GM12878 (cell line): ENCODE measurements at regions not wholly inside any gene's neighbourhood (a gene's known extent, or its start where the extent isn't known, plus 50 kb on each side); places are given as distances from the start of the nearest gene placed in this dataset.

Experiments
- ATAC-seq: fragments of 200-7000 bp; cut with Tn5 transposase; 3 replicates; pipeline ENCODE4 v1.9.1; 2020; ENCODE audit warnings: mild to moderate bottlenecking, moderate library complexity
- BruUV-seq: library from RNA; stranded (reverse); fragments of 400-500 nt; replicated peaks from 2 replicates; lab custom pipeline; 2021; lab: Mats Ljungman, UMichigan
- CTCF ChIA-PET: fragments of 300-600 bp; sonication (Branson Sonifier 250); formaldehyde crosslinking; extraction: SDS; loops from one replicate; lab custom pipeline; 2021; ENCODE audit warnings: inconsistent platforms; lab: Yijun Ruan, JAX
- POLR2A ChIA-PET: fragments of 350-600 bp; formaldehyde crosslinking; extraction: SDS; loops from one replicate; lab custom pipeline; 2021; ENCODE audit warnings: inconsistent platforms; lab: Charles Lee
- RAD21 ChIA-PET: fragments of 300-600 bp; sonication (Branson Sonifier 250); formaldehyde crosslinking; loops from one replicate; lab custom pipeline; 2023; ENCODE audit warnings: antibody characterized with exemption; ENCODE audit not compliant: unreplicated experiment; lab: Charles Lee
- SMC1A ChIA-PET: fragments of 300-600 bp; sonication (Branson Sonifier 250); formaldehyde crosslinking; loops from one replicate; lab custom pipeline; 2023; ENCODE audit not compliant: unreplicated experiment, uncharacterized antibody; lab: Charles Lee
- DNase-seq: peaks from one replicate; pipeline ENCODE4 v3.0.0-alpha.2; 2011; ENCODE audit warnings: low read depth, low spot score
- FAIRE-seq: peaks from 3 replicates; lab custom pipeline; 2011; peaks lifted over from hg19 to GRCh38; lab: Jason Lieb, UNC
- H2AFZ ChIP-seq: 2 replicates; pipeline ENCODE4 v1.6.0; 2011; ENCODE audit warnings: low read depth, low read length, control low read depth; ENCODE audit not compliant: control insufficient read depth
- H3K27ac ChIP-seq: 2 replicates; pipeline ENCODE4 v1.5.1; 2011; ENCODE audit warnings: control low read depth; ENCODE audit not compliant: control insufficient read depth, insufficient read depth
- H3K27me3 ChIP-seq, 2 experiments: replicated peaks in 1 of 2; 2 replicates each; pipeline versions ENCODE4 v1.6.0 to v1.6.1; 2011; ENCODE audit warnings: low read length in 1 of 2; ENCODE audit not compliant: control insufficient read depth in 2 of 2, insufficient read depth in 2 of 2
- H3K36me3 ChIP-seq, 2 experiments: 2 replicates each; pipeline ENCODE4 v1.5.1; 2011; ENCODE audit warnings: low read length in 1 of 2; ENCODE audit not compliant: control insufficient read depth in 2 of 2, insufficient read depth in 2 of 2
- H3K4me1 ChIP-seq: 2 replicates; pipeline ENCODE4 v1.6.1; 2011; ENCODE audit warnings: mild to moderate bottlenecking, low read length, moderate library complexity, mixed read lengths; ENCODE audit not compliant: control insufficient read depth, insufficient read depth
- H3K4me2 ChIP-seq: 2 replicates; pipeline ENCODE4 v1.6.0; 2011; ENCODE audit warnings: control low read depth; ENCODE audit not compliant: control insufficient read depth, insufficient read depth
- H3K4me3 ChIP-seq: fragments of 200-600 bp; sonication (generic); 2 replicates; pipeline ENCODE4 v1.5.1; 2016
- H3K79me2 ChIP-seq: 2 replicates; pipeline ENCODE4 v1.6.0; 2011; ENCODE audit warnings: low read length; ENCODE audit not compliant: control insufficient read depth, insufficient read depth
- H3K9ac ChIP-seq: 2 replicates; pipeline ENCODE4 v1.8.0; 2011; ENCODE audit warnings: low read length, control low read depth, mixed read lengths; ENCODE audit not compliant: control insufficient read depth, insufficient read depth
- H3K9me3 ChIP-seq: replicated peaks from 3 replicates; pipeline ENCODE4 v1.5.1; 2011; ENCODE audit warnings: mild to moderate bottlenecking, low read length; ENCODE audit not compliant: control insufficient read depth, insufficient read depth
- H4K20me1 ChIP-seq: 2 replicates; pipeline ENCODE4 v1.6.0; 2011; ENCODE audit not compliant: control insufficient read depth, insufficient read depth
- ATF7 ChIP-seq: fragments of 450-650 bp; IDR thresholded peaks from 2 replicates; pipeline ENCODE4 v1.6.1; 2016; ENCODE audit warnings: low read depth, mild to moderate bottlenecking
- KAT2A ChIP-seq: conservative IDR thresholded peaks from 2 replicates; pipeline ENCODE4 v1.6.1; 2011; ENCODE audit warnings: low read depth, low read length; ENCODE audit not compliant: control insufficient read depth
- LARP7 ChIP-seq: fragments of 450-650 bp; IDR thresholded peaks from 2 replicates; pipeline ENCODE4 v1.6.1; 2017; ENCODE audit warnings: mild to moderate bottlenecking
- MEF2A ChIP-seq: IDR thresholded peaks from 2 replicates; pipeline ENCODE4 v1.6.1; 2011; ENCODE audit warnings: low read depth, mild to moderate bottlenecking, low read length, moderate library complexity; ENCODE audit not compliant: insufficient read depth
- NBN ChIP-seq: fragments of 450-650 bp; IDR thresholded peaks from 2 replicates; pipeline ENCODE4 v1.6.1; 2016
- RAD21 ChIP-seq: IDR thresholded peaks from 2 replicates; pipeline ENCODE4 v1.6.1; 2011; ENCODE audit warnings: mild to moderate bottlenecking, low read depth, low read length, moderate library complexity; ENCODE audit not compliant: insufficient read depth
- SMAD5 ChIP-seq: IDR thresholded peaks from 2 replicates; pipeline ENCODE4 v1.6.1; 2016; ENCODE audit warnings: antibody characterized with exemption, low read depth
- SUPT20H ChIP-seq: IDR thresholded peaks from 2 replicates; pipeline ENCODE4 v1.6.1; 2011; ENCODE audit warnings: low read depth, mild to moderate bottlenecking, low read length, moderate library complexity, borderline replicate concordance; ENCODE audit not compliant: control insufficient read depth
- ZNF207 ChIP-seq: fragments of 450-650 bp; IDR thresholded peaks from 2 replicates; pipeline ENCODE4 v1.6.1; 2014; ENCODE audit warnings: antibody characterized with exemption, mild to moderate bottlenecking, borderline replicate concordance
- WGBS: methylation state at CpG from one replicate; pipeline ENCODE4 v1.1.6; 2016; ENCODE audit warnings: low lambda C conversion rate; ENCODE audit not compliant: insufficient replicate concordance, insufficient coverage; ENCODE audit errors: missing lambda C conversion rate; 5-methylcytosine and 5-hydroxymethylcytosine counted together
- in situ Hi-C: fragments of 300-500 bp; cut with MboI; formaldehyde crosslinking; loops from 9 replicates; pipeline ENCODE4 v1.14.3; 2018; ENCODE audit warnings: mixed read lengths
- intact Hi-C: fragments of 100-400 bp; cut with micrococcal nuclease; formaldehyde crosslinking; loops from one replicate; pipeline ENCODE4 v1.14.2; 2022; ENCODE audit not compliant: unreplicated experiment
- TF ChIP-seq, protein P1 (sequence below): fragments of 450-650 bp; IDR thresholded peaks from 2 replicates; pipeline ENCODE4 v1.6.1; 2016; ENCODE audit warnings: mild to moderate bottlenecking
- TF ChIP-seq, protein P2 (sequence below): fragments of 450-650 bp; IDR thresholded peaks from 2 replicates; pipeline ENCODE4 v1.6.1; 2017; ENCODE audit warnings: low read depth, mild to moderate bottlenecking, moderate library complexity
- TF ChIP-seq, protein P3 (sequence below): fragments of 450-650 bp; IDR thresholded peaks from 2 replicates; pipeline ENCODE4 v1.6.1; 2017; ENCODE audit warnings: mild to moderate bottlenecking, moderate library complexity

DNA sequence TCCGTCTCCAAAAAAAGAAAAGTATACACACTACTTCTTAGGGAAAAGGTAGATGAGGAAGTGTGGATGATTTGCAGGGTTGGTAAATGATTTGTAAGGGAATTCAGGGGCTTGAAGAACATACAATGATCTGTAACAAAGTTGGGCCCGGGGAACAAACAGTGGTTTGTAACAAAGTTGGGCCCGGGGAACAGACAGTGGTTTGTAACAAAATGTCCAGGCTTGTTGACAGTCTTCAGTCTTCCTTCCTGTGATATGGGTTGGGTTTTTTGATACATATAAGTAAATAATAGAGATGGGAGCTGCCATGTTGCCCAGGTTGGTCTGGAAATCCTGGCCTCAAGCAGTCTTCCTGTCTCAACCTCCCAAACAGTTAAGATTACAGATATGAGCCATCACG, 83.3 kb upstream of the UXS1 start:
- no peak for FAIRE-seq
- 74% methylated on average over 4 of the region's 4 CpGs for whole genome bisulfite sequencing
- ChIA-PET POLR2A (no interaction called here), RAD21 (no interaction called here), SMC1A (no interaction called here), CTCF (no interaction called here)
- H3K9ac ChIP-seq: no peak overlapping the region
- no peak for ATAC-seq
- no peaks in the 10 kb centered on the region for H3K36me3 ChIP-seq
- H3K4me1 ChIP-seq: no peaks in the 10 kb centered on the region
- H2AFZ ChIP-seq: no peak overlapping the region
- H3K79me2 ChIP-seq: no peaks in the 10 kb centered on the region
- H3K4me3 ChIP-seq: no peak overlapping the region
- H4K20me1 ChIP-seq: no peaks in the 10 kb centered on the region
- no peaks in the 10 kb centered on the region for H3K9me3 ChIP-seq
- DNase-seq: no peak
- in situ Hi-C loops (no loop called here), intact Hi-C loops (no loop called here)
- TF ChIP-seq ATF7 (no peak), ZNF207 (no peak), LARP7 (no peak)
- H3K27ac ChIP-seq: no peak overlapping the region
- no peaks in the 10 kb centered on the region; a peak in 1 of 4 replicates for H3K27me3 ChIP-seq
- no peak overlapping the region for H3K4me2 ChIP-seq
- no TSS peak for BruUV-seq

DNA sequence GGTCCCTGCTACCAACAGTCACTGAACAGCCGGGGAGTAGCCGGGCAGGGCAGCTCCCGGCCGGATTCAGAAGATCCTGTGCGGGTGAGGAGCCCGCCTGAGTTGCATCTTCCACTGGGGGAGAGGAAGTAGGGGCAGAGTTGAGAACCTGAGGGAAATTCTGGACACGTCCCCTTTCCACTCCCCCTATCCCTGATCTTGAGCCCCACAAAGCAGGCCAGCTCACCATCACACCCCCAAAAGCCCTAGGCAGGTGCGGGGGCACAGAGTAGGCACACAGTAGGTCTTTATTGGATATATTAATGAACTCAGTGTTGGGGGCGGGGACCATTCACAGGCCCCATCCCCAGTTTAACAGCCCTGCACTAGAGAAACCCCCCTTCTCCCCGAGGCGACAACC, 81.9 kb upstream of the UXS1 start:
- DNase-seq: no peak
- ChIA-PET CTCF (no interaction called here), POLR2A (no interaction called here), RAD21 (interaction anchor here (0.6 kb wide), 1 partner anchor 825 kb away, joined by 3 read pairs; no protein-coding TSS in a partner anchor), SMC1A (no interaction called here)
- H3K4me2 ChIP-seq: no peak overlapping the region
- no peak for FAIRE-seq
- in situ Hi-C loops: no loop called here
- WGBS: 60% methylated on average over 11 of the region's 11 CpGs
- no peaks in the 10 kb centered on the region for H3K27me3 ChIP-seq
- no peak overlapping the region for H2AFZ ChIP-seq
- intact Hi-C loops: no loop called here
- no peaks in the 10 kb centered on the region for H3K36me3 ChIP-seq
- ATAC-seq: no peak
- H3K4me1 ChIP-seq: no peaks in the 10 kb centered on the region
- H3K9me3 ChIP-seq: no peaks in the 10 kb centered on the region; the same call in 2 of the 3 replicates
- H3K9ac ChIP-seq: no peak overlapping the region
- no peak overlapping the region for H3K4me3 ChIP-seq
- H4K20me1 ChIP-seq: no peaks in the 10 kb centered on the region; the same call in 1 of the 2 replicates
- no peak overlapping the region for H3K27ac ChIP-seq
- BruUV-seq: no TSS peak
- H3K79me2 ChIP-seq: no peaks in the 10 kb centered on the region
- TF ChIP-seq MEF2A (no peak), NBN (no peak), SUPT20H (no peak), KAT2A (no peak), RAD21 (no peak), SMAD5 (no peak)
- TF ChIP-seq, protein P1, sequence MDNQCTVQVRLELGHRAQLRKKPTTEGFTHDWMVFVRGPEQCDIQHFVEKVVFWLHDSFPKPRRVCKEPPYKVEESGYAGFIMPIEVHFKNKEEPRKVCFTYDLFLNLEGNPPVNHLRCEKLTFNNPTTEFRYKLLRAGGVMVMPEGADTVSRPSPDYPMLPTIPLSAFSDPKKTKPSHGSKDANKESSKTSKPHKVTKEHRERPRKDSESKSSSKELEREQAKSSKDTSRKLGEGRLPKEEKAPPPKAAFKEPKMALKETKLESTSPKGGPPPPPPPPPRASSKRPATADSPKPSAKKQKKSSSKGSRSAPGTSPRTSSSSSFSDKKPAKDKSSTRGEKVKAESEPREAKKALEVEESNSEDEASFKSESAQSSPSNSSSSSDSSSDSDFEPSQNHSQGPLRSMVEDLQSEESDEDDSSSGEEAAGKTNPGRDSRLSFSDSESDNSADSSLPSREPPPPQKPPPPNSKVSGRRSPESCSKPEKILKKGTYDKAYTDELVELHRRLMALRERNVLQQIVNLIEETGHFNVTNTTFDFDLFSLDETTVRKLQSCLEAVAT: no peak
- TF ChIP-seq, protein P2, sequence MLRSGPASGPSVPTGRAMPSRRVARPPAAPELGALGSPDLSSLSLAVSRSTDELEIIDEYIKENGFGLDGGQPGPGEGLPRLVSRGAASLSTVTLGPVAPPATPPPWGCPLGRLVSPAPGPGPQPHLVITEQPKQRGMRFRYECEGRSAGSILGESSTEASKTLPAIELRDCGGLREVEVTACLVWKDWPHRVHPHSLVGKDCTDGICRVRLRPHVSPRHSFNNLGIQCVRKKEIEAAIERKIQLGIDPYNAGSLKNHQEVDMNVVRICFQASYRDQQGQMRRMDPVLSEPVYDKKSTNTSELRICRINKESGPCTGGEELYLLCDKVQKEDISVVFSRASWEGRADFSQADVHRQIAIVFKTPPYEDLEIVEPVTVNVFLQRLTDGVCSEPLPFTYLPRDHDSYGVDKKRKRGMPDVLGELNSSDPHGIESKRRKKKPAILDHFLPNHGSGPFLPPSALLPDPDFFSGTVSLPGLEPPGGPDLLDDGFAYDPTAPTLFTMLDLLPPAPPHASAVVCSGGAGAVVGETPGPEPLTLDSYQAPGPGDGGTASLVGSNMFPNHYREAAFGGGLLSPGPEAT: no peak
- TF ChIP-seq, protein P3, sequence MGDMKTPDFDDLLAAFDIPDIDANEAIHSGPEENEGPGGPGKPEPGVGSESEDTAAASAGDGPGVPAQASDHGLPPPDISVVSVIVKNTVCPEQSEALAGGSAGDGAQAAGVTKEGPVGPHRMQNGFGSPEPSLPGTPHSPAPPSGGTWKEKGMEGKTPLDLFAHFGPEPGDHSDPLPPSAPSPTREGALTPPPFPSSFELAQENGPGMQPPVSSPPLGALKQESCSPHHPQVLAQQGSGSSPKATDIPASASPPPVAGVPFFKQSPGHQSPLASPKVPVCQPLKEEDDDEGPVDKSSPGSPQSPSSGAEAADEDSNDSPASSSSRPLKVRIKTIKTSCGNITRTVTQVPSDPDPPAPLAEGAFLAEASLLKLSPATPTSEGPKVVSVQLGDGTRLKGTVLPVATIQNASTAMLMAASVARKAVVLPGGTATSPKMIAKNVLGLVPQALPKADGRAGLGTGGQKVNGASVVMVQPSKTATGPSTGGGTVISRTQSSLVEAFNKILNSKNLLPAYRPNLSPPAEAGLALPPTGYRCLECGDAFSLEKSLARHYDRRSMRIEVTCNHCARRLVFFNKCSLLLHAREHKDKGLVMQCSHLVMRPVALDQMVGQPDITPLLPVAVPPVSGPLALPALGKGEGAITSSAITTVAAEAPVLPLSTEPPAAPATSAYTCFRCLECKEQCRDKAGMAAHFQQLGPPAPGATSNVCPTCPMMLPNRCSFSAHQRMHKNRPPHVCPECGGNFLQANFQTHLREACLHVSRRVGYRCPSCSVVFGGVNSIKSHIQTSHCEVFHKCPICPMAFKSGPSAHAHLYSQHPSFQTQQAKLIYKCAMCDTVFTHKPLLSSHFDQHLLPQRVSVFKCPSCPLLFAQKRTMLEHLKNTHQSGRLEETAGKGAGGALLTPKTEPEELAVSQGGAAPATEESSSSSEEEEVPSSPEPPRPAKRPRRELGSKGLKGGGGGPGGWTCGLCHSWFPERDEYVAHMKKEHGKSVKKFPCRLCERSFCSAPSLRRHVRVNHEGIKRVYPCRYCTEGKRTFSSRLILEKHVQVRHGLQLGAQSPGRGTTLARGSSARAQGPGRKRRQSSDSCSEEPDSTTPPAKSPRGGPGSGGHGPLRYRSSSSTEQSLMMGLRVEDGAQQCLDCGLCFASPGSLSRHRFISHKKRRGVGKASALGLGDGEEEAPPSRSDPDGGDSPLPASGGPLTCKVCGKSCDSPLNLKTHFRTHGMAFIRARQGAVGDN: no peak
